MM.1S (cell line): ENCODE measurements at regions not wholly inside any gene's neighbourhood (a gene's known extent, or its start where the extent isn't known, plus 50 kb on each side); places are given as distances from the start of the nearest gene placed in this dataset.

ENCODE experiments used
- DNase-seq: peaks from one replicate; pipeline ENCODE4 v3.0.0-alpha.2; 2015
- H2AFZ ChIP-seq: fragments of 300-600 bp; sonication (generic); 2 replicates; pipeline ENCODE4 v1.6.0; 2016; ENCODE audit warnings: antibody characterized with exemption, low read length
- H3F3A ChIP-seq: fragments of 300-600 bp; sonication (generic); 2 replicates; pipeline ENCODE4 v1.6.1; 2016; ENCODE audit warnings: mild to moderate bottlenecking, antibody characterized with exemption, low read length, moderate library complexity, mixed read lengths; ENCODE audit not compliant: insufficient read depth
- H3K27ac ChIP-seq: fragments of 300-600 bp; sonication (generic); 2 replicates; pipeline ENCODE4 v1.5.1; 2016; ENCODE audit warnings: mild to moderate bottlenecking, low read length
- H3K27me3 ChIP-seq: fragments of 300-600 bp; sonication (generic); replicated peaks from 2 replicates; pipeline ENCODE4 v1.6.0; 2016; ENCODE audit warnings: low read length; ENCODE audit not compliant: insufficient read depth
- H3K36me3 ChIP-seq: fragments of 300-600 bp; sonication (generic); replicated peaks from 2 replicates; pipeline ENCODE4 v1.6.1; 2016; ENCODE audit warnings: mild to moderate bottlenecking, low read length, mixed read lengths; ENCODE audit not compliant: insufficient read depth
- H3K4me1 ChIP-seq: fragments of 300-600 bp; sonication (generic); 2 replicates; pipeline ENCODE4 v1.6.1; 2016; ENCODE audit warnings: low read length, mixed read lengths
- H3K4me2 ChIP-seq: fragments of 300-600 bp; sonication (generic); 2 replicates; pipeline ENCODE4 v1.6.0; 2016; ENCODE audit warnings: low read depth, low read length
- H3K4me3 ChIP-seq: fragments of 300-600 bp; sonication (generic); 2 replicates; pipeline ENCODE4 v1.5.1; 2016; ENCODE audit warnings: low read length, mixed read lengths
- H3K79me2 ChIP-seq: fragments of 300-600 bp; sonication (generic); 2 replicates; pipeline ENCODE4 v1.6.1; 2016; ENCODE audit warnings: mixed run types, low read length, mixed read lengths
- H3K9ac ChIP-seq: fragments of 300-600 bp; sonication (generic); 2 replicates; pipeline ENCODE4 v1.6.1; 2016; ENCODE audit warnings: low read length, mixed read lengths
- H3K9me2 ChIP-seq: fragments of 300-600 bp; sonication (generic); replicated peaks from 2 replicates; pipeline ENCODE4 v1.6.1; 2016; ENCODE audit warnings: mild to moderate bottlenecking, low read length, mixed read lengths; ENCODE audit not compliant: insufficient read depth
- H3K9me3 ChIP-seq: fragments of 300-600 bp; sonication (generic); replicated peaks from 2 replicates; pipeline ENCODE4 v1.6.1; 2016; ENCODE audit warnings: mild to moderate bottlenecking, low read length, mixed read lengths; ENCODE audit not compliant: insufficient read depth
- H4K20me1 ChIP-seq: fragments of 300-600 bp; sonication (generic); 2 replicates; pipeline ENCODE4 v1.6.1; 2016; ENCODE audit warnings: mild to moderate bottlenecking, low read length, moderate library complexity, mixed read lengths; ENCODE audit not compliant: insufficient read depth
- EZH2 ChIP-seq: fragments of 300-600 bp; sonication (generic); optimal IDR thresholded peaks from 2 replicates; pipeline ENCODE3; 2017; ENCODE audit warnings: low read depth, mild to moderate bottlenecking, antibody characterized with exemption, low read length, mixed read lengths
- EZH2phosphoT487 ChIP-seq: fragments of 300-600 bp; sonication (generic); IDR thresholded peaks from 2 replicates; pipeline ENCODE4 v1.6.1; 2018; ENCODE audit warnings: antibody characterized with exemption, low read length
- TF ChIP-seq, protein P1 (sequence below): fragments of 300-600 bp; sonication (generic); IDR thresholded peaks from 2 replicates; pipeline ENCODE4 v1.5.1; 2016; ENCODE audit warnings: antibody characterized with exemption, low read length, mixed read lengths

DNA sequence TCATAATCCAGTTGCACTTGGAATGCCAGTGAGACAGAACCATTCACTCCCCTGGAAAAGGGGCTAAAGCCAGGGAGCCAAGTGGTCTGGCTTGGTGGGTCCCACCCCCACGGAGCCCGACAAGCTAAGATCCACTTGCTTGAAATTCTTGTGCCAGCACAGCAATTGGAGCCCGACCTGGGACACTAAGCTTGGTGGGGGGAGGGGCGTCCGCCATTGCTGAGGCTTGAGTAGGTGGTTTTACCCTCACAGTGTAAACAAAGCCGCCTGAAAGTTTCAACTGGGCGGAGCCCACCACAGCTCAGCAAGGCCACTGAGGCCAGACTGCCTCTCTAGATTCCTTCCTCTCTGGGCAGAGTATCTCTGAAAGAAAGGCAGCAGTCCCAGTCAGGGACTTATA, 200.7 kb upstream of the NPSR1 start:
- Histone ChIP-seq H3K9ac (no peak overlapping the region), H3K27me3 (no peaks in the 10 kb centered on the region), H3K9me2 (no peaks in the 10 kb centered on the region), H3K79me2 (no peaks in the 10 kb centered on the region), H2AFZ (no peak overlapping the region), H3K27ac (no peak overlapping the region), H3K36me3 (no peaks in the 10 kb centered on the region), H3K9me3 (no peaks in the 10 kb centered on the region), H4K20me1 (no peaks in the 10 kb centered on the region), H3F3A (no peaks in the 10 kb centered on the region), H3K4me1 (no peaks in the 10 kb centered on the region), H3K4me2 (no peak overlapping the region), H3K4me3 (no peak overlapping the region)
- no peak for DNase-seq
- TF ChIP-seq EZH2phosphoT487 (no peak), EZH2 (no peak)
- TF ChIP-seq, protein P1, sequence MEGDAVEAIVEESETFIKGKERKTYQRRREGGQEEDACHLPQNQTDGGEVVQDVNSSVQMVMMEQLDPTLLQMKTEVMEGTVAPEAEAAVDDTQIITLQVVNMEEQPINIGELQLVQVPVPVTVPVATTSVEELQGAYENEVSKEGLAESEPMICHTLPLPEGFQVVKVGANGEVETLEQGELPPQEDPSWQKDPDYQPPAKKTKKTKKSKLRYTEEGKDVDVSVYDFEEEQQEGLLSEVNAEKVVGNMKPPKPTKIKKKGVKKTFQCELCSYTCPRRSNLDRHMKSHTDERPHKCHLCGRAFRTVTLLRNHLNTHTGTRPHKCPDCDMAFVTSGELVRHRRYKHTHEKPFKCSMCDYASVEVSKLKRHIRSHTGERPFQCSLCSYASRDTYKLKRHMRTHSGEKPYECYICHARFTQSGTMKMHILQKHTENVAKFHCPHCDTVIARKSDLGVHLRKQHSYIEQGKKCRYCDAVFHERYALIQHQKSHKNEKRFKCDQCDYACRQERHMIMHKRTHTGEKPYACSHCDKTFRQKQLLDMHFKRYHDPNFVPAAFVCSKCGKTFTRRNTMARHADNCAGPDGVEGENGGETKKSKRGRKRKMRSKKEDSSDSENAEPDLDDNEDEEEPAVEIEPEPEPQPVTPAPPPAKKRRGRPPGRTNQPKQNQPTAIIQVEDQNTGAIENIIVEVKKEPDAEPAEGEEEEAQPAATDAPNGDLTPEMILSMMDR, result no peak

DNA sequence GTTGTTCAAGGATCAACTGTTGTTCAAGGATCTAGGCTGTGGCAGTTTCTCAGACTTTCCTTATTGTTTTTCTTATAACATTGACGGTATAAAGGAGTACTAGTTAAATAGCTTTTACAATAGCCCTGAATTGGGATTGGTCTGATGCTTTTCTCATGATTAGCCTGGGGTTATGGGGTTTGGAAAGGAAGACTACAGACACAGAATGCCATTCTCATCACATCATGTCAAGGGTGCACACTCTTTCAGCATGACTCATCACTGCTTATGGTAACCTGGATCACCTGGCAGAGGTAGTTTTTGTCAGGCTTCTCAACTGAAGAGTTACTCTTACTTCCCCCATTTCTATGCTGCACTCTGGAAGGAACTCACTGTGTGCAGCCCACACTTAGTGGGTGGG, 194.2 kb upstream of the NPSR1 start:
- Histone ChIP-seq H3K79me2 (no peaks in the 10 kb centered on the region), H3K36me3 (no peaks in the 10 kb centered on the region), H4K20me1 (no peaks in the 10 kb centered on the region), H2AFZ (no peak overlapping the region), H3K27me3 (no peaks in the 10 kb centered on the region), H3K9me2 (no peaks in the 10 kb centered on the region), H3K9ac (no peak overlapping the region), H3K9me3 (no peaks in the 10 kb centered on the region), H3K4me2 (no peak overlapping the region), H3F3A (no peaks in the 10 kb centered on the region), H3K27ac (no peak overlapping the region), H3K4me3 (no peak overlapping the region), H3K4me1 (no peaks in the 10 kb centered on the region)
- DNase-seq, result no peak
- no peak for TF ChIP-seq EZH2
- TF ChIP-seq, protein P1, result no peak
- no peak for TF ChIP-seq EZH2phosphoT487

DNA sequence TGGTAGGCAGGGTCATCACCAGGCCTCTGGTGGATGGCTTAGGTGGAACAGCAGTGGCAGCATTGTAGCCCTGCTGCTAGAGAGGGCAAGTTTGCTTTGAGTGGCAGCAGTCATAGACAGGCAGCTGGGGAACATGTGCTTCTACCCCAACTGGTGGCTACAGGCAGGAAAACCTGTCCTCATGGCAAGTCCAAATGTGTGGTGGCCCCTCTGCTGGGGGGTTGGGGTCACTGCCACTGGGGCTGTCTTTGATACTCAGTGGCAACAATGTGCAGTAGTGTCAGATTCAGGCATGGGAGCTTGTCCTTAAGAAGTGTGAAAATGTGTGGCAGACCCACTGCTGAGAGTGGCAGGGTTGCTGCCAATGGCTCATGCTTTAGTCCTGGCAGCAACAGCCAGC, 186.2 kb upstream of the NPSR1 start:
- no peak overlapping the region for H3K27ac ChIP-seq
- H3K9me3 ChIP-seq, result no peaks in the 10 kb centered on the region
- H3K79me2 ChIP-seq, result no peaks in the 10 kb centered on the region
- no peak overlapping the region for H2AFZ ChIP-seq
- no peaks in the 10 kb centered on the region for H3K9me2 ChIP-seq
- no peaks in the 10 kb centered on the region for H4K20me1 ChIP-seq
- no peak overlapping the region for H3K4me3 ChIP-seq
- no peaks in the 10 kb centered on the region for H3K4me1 ChIP-seq
- no peak overlapping the region for H3K9ac ChIP-seq
- TF ChIP-seq EZH2phosphoT487 (no peak), EZH2 (no peak)
- TF ChIP-seq, protein P1, result no peak
- no peaks in the 10 kb centered on the region for H3F3A ChIP-seq
- no peaks in the 10 kb centered on the region for H3K36me3 ChIP-seq
- no peak for DNase-seq
- H3K27me3 ChIP-seq, result no peaks in the 10 kb centered on the region
- H3K4me2 ChIP-seq, result no peak overlapping the region
